ENCODE measurements at regions not wholly inside any gene's neighbourhood (a gene's known extent, or its start where the extent isn't known, plus 50 kb on each side); places are given as distances from the start of the nearest gene placed in this dataset.
"Not testable (repeated sequence)": the region's sequence is repeated elsewhere in the genome, so short reads cannot be mapped to it uniquely, and the experiment has no call there.

- no peak for ATAC-seq (ENCODE audit: low FRiP score)
- DNase-seq (ENCODE audit: low spot score): no peak
- no peak for TF ChIP-seq CTCF (IDR thresholded peaks at IDR 0.05)
These were observed 121.8 kb upstream of the SPIN1 start for GRCh38 chr9:88266416-88266815.

GRCh38 chr9:88259001-88259400 lies 120.7 kb upstream of the SPATA31C2 start:
- TF ChIP-seq CTCF (IDR thresholded peaks at IDR 0.05): no peak
- no peak for ATAC-seq (ENCODE audit: low FRiP score)
- no peak for DNase-seq (ENCODE audit: low spot score)

GRCh38 chr9:88258601-88259000 lies 120.3 kb upstream of the SPATA31C2 start:
- ATAC-seq (ENCODE audit: low FRiP score) (peak; percentile 58), DNase-seq (ENCODE audit: low spot score) (no peak)
- no peak for TF ChIP-seq CTCF (IDR thresholded peaks at IDR 0.05)

- ATAC-seq (ENCODE audit: low FRiP score): peak; percentile 83
- no peak for DNase-seq (ENCODE audit: low spot score)
- no peak for TF ChIP-seq CTCF (IDR thresholded peaks at IDR 0.05)
These were observed 119.7 kb upstream of the SPATA31C2 start for GRCh38 chr9:88258024-88258423.

GRCh38 chr9:88256216-88256615 lies 117.9 kb upstream of the SPATA31C2 start:
- ATAC-seq (ENCODE audit: low FRiP score) (no peak), DNase-seq (ENCODE audit: low spot score) (no peak)
- TF ChIP-seq CTCF (IDR thresholded peaks at IDR 0.05): no peak

GRCh38 chr9:88255806-88256205 lies 117.5 kb upstream of the SPATA31C2 start:
- DNase-seq (ENCODE audit: low spot score); ATAC-seq (ENCODE audit: low FRiP score): not testable (repeated sequence)

- TF ChIP-seq CTCF (IDR thresholded peaks at IDR 0.05): no peak
- ATAC-seq (ENCODE audit: low FRiP score): no peak
- DNase-seq (ENCODE audit: low spot score): no peak
These were observed 113.6 kb upstream of the SPATA31C2 start for GRCh38 chr9:88251903-88252302.

GRCh38 chr9:88243736-88244135 lies 105.5 kb upstream of the SPATA31C2 start:
- TF ChIP-seq CTCF (IDR thresholded peaks at IDR 0.05): no peak
- ATAC-seq (ENCODE audit: low FRiP score): no peak
- DNase-seq (ENCODE audit: low spot score): no peak
